Superior temporal gyrus (tissue), 1 donor: ENCODE measurements at regions not wholly inside any gene's neighbourhood (a gene's known extent, or its start where the extent isn't known, plus 50 kb on each side); places are given as distances from the start of the nearest gene placed in this dataset.
"Not testable (repeated sequence)": the region's sequence is repeated elsewhere in the genome, so short reads cannot be mapped to it uniquely, and the experiment has no call there.

Experiments used
- DNase-seq: peaks from one replicate; pipeline ENCODE4 v3.0.0-alpha.2; 2016; ENCODE audit errors: extremely low spot score

DNA sequence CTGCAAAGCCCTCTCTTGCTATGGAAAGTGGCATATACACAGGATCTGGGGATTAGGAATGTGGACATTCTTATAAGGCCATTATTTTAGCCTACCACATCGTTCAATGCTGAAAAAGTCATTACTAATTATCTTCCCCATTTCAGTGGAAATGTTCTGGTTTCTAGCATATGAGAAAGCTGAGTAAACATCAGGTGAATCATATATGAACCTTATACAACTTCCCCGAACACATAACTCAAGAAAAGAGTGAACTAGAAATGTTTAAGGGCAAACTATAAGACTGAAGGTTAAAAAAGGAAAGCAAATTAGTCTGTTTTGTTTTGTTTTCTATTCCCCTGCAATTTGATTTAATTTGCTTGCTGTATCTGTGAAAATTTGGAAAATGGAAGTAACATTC is 62.5 kb upstream of the SEC22B start:
- not testable (repeated sequence) for DNase-seq

DNA sequence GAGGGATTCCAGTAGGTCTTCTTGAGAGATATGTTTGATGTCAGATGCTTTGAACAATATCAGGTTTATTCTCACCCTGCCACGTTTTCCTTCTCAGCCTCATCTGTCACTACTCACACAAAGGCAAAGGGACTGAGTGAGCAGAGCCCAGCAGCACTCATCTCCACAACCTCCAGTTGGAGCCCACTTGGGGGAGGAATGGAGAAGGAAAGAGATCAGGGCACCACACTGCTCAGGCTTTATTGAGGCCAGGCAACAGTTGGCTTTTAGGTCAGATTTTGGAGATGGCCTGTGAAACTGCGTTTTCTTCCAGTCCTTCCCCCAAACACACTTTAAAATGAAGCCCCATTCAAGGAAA is 57.3 kb upstream of the SEC22B start:
- not testable (repeated sequence) for DNase-seq

- not testable (repeated sequence) for DNase-seq
These were observed 56.7 kb upstream of the SEC22B start for GRCh38 chr1:120232834-120233660.

DNA sequence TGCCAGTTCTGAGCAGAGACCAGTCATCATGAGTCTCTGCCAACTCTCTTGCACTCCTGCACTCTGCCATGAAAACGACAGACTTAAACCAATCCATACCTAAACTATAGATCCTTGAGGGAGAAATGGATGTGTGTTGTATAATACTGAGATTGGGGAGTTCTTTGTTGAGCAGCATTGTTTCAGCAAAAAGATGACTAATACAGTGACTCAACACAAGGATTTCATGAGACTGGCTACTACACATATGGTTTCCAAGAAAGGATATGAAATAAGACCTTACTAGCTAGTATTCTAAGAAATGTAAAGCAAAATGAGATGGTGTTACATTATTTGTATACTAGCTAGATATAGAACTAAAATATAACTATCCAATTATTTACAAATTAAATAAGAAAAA is 53.5 kb upstream of the SEC22B start:
- not testable (repeated sequence) for DNase-seq
